Nephron progenitor cell (in vitro differentiated cells): ENCODE measurements at regions not wholly inside any gene's neighbourhood (a gene's known extent, or its start where the extent isn't known, plus 50 kb on each side); places are given as distances from the start of the nearest gene placed in this dataset.

Experiments used
- DNase-seq: peaks from one replicate; pipeline ENCODE4 v3.0.0; 2021
- H3K27ac Mint-ChIP-seq: 2 replicates; pipeline ENCODE4 v1.8.0; 2021; ENCODE audit warnings: mild to moderate bottlenecking, moderate library complexity, mixed read lengths
- H3K27me3 Mint-ChIP-seq: 2 replicates; pipeline ENCODE4 v1.8.0; 2021; ENCODE audit warnings: mild to moderate bottlenecking, low read depth, mixed read lengths; ENCODE audit not compliant: poor library complexity
- H3K36me3 Mint-ChIP-seq: 2 replicates; pipeline ENCODE4 v1.8.0; 2021; ENCODE audit warnings: low read depth, mixed read lengths
- H3K4me1 Mint-ChIP-seq: 2 replicates; pipeline ENCODE4 v1.8.0; 2021; ENCODE audit warnings: mixed read lengths
- H3K4me3 Mint-ChIP-seq: 2 replicates; pipeline ENCODE4 v1.8.0; 2021; ENCODE audit warnings: mild to moderate bottlenecking, moderate library complexity, mixed read lengths
- H3K9me3 Mint-ChIP-seq: 2 replicates; pipeline ENCODE4 v1.8.0; 2021; ENCODE audit warnings: mild to moderate bottlenecking, moderate library complexity, mixed read lengths
- CTCF ChIP-seq: fragments of 200-600 bp; sonication (generic); IDR thresholded peaks from 2 replicates; pipeline ENCODE4 v1.5.0; 2021; ENCODE audit warnings: antibody characterized with exemption

DNA sequence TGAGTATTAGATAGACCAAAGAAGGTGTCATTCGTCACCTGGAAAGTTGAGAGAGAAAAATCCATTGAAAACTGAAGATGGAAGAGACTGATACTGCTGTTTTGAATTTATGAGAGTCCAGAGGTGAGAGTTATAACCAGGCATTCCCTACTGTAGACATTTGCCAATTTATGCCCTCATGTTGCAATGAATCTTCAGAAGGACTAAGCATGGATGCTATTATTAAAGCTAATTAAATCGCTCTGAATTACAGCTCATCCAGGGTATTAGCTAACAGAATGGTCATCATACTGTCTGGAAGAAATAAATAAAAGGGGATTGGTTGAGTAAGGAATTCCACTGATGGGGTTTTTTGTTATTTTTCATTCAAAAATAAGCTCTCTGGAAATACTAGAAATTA lies 101.6 kb upstream of the PLPP4 start:
- H3K27me3 Mint-ChIP-seq, result peaks cover 34% of the 10 kb centered on the region
- no peaks in the 10 kb centered on the region for H3K4me1 Mint-ChIP-seq
- H3K27ac Mint-ChIP-seq, result no peak overlapping the region
- no peak for DNase-seq
- no peaks in the 10 kb centered on the region for H3K36me3 Mint-ChIP-seq
- peaks cover 23% of the 10 kb centered on the region for H3K9me3 Mint-ChIP-seq
- no peak for TF ChIP-seq CTCF
- no peak overlapping the region for H3K4me3 Mint-ChIP-seq

DNA sequence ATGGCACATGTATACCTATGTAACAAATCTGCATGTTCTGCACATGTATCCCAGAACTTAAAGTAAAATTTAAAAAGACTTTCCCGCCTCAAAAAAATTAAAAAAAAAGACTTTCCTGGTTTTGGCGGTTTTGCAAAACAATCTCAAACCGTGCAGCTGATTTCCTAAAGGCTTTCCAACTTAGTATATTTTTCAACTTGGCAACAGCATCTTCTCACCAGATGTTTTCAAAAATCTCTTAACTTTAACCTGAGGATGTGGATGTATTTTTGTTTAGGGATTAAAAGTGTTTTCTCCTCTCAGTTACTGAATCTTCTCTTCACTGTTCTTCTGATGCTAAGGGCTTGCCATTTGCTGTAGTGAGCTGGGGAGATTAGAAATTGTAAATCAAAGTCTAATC lies 96.5 kb upstream of the PLPP4 start:
- Mint-ChIP-seq H3K9me3 (no peaks in the 10 kb centered on the region), H3K4me1 (peaks cover 7% of the 10 kb centered on the region), H3K27ac (no peak overlapping the region), H3K4me3 (no peak overlapping the region), H3K27me3 (peaks cover 34% of the 10 kb centered on the region), H3K36me3 (no peaks in the 10 kb centered on the region)
- no peak for TF ChIP-seq CTCF
- DNase-seq, result no peak

DNA sequence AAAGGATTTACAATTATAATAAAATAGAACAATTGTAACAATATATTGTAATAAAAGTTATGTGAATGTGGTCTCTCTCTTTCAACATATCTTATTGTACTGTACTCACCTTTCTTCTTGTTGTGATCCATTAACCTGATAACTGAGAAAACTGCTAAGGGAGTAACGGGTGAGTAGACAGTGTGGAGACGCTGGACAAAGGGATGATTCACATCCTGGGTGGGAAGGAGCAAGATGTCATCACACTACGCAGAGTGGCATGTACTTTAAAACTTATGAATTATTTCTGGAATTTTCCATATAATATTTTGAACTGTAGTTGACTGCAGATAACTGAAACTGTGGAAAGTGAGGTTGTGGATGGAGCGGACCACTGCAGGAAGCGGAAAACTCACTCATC lies 91.2 kb upstream of the PLPP4 start:
- H3K4me3 Mint-ChIP-seq, result no peak overlapping the region
- H3K27me3 Mint-ChIP-seq, result peaks cover 46% of the 10 kb centered on the region
- H3K36me3 Mint-ChIP-seq, result no peaks in the 10 kb centered on the region
- DNase-seq, result no peak
- TF ChIP-seq CTCF, result no peak
- peaks cover 8% of the 10 kb centered on the region for H3K9me3 Mint-ChIP-seq
- no peak overlapping the region for H3K27ac Mint-ChIP-seq
- H3K4me1 Mint-ChIP-seq, result peaks cover 5% of the 10 kb centered on the region

- TF ChIP-seq CTCF, result no peak
- peaks cover 8% of the 10 kb centered on the region for H3K9me3 Mint-ChIP-seq
- H3K36me3 Mint-ChIP-seq, result no peaks in the 10 kb centered on the region
- no peak overlapping the region for H3K4me3 Mint-ChIP-seq
- H3K27ac Mint-ChIP-seq, result no peak overlapping the region
- peaks cover 41% of the 10 kb centered on the region for H3K27me3 Mint-ChIP-seq
- H3K4me1 Mint-ChIP-seq, result no peaks in the 10 kb centered on the region
- no peak for DNase-seq
Measured at GRCh38 chr10:120367341-120367740, 89.7 kb upstream of the PLPP4 start.

DNA sequence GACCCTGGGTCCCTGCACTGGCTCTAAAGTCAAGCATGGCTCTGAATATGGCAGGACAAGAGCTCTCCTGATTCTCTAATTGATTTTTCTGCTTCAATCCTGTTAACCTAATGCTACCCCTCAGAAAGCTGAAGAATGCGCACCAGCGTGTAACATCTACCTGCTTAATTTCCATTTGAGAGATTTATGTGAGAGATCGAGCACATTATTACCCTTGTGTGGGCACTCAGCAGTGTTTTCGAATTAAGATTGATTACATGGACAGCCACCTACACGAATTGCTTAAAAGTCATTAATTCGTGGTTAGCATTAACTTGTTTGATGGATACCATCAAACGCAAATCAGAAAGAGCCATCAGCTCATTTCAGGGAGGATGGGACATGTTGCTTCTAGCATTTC lies 88.7 kb upstream of the PLPP4 start:
- no peak for TF ChIP-seq CTCF
- Mint-ChIP-seq H3K27ac (no peak overlapping the region), H3K4me1 (no peaks in the 10 kb centered on the region), H3K27me3 (peaks cover 41% of the 10 kb centered on the region), H3K36me3 (no peaks in the 10 kb centered on the region), H3K9me3 (peaks cover 8% of the 10 kb centered on the region), H3K4me3 (no peak overlapping the region)
- no peak for DNase-seq

GRCh38 chr10:120368927-120369326 lies 88.1 kb upstream of the PLPP4 start:
- no peak for DNase-seq
- Mint-ChIP-seq H3K9me3 (peaks cover 8% of the 10 kb centered on the region), H3K36me3 (no peaks in the 10 kb centered on the region), H3K27ac (no peak overlapping the region), H3K4me1 (no peaks in the 10 kb centered on the region), H3K27me3 (peaks cover 39% of the 10 kb centered on the region), H3K4me3 (no peak overlapping the region)
- no peak for TF ChIP-seq CTCF
